ENCODE measurements at regions not wholly inside any gene's neighbourhood (a gene's known extent, or its start where the extent isn't known, plus 50 kb on each side); places are given as distances from the start of the nearest gene placed in this dataset.

- TF ChIP-seq CTCF (IDR thresholded peaks at IDR 0.05) (no peak), POLR2A (IDR thresholded peaks at IDR 0.05) (no peak)
Measured at GRCh38 chr2:21966139-21966538, 842.4 kb downstream of the TDRD15 start.

Data from testis (tissue), 2 donors.